ENCODE measurements at regions not wholly inside any gene's neighbourhood (a gene's known extent, or its start where the extent isn't known, plus 50 kb on each side); places are given as distances from the start of the nearest gene placed in this dataset.

- no peak for TF ChIP-seq CTCF (IDR thresholded peaks at IDR 0.05)
Observed at GRCh38 chr6:44665143-44665542, 277.6 kb downstream of the CDC5L start.

GRCh38 chr6:44665683-44666082 lies 278.2 kb downstream of the CDC5L start:
- no peak for TF ChIP-seq CTCF (IDR thresholded peaks at IDR 0.05)

- no peak for TF ChIP-seq CTCF (IDR thresholded peaks at IDR 0.05)
Observed at GRCh38 chr6:44666324-44666723, 278.8 kb downstream of the CDC5L start.

DNA sequence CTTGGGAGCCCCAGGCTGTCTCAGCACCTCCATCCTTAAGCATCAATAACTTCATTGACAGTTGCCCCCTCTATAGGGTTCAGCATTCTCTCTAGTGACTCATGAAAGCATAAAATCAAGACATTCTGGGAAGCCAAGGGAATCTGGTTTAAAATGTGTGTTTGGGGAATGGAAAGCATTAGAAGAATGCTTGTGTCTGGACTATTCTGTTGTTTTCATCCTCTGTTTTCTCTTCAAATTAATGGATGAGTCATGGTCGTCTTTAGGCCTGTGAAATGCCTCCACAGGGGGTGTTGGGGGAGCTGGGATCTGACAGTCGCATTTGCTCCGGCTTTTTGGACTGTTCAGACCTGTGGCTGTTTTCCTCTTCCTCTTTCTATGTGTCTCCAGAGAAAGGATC lies 279.7 kb downstream of the CDC5L start:
- TF ChIP-seq CTCF (IDR thresholded peaks at IDR 0.05), result no peak

- TF ChIP-seq CTCF (IDR thresholded peaks at IDR 0.05), result peak; percentile 33; the same call in 1 of the 2 replicates
Observed at GRCh38 chr6:44667668-44668390, 280.3 kb downstream of the CDC5L start.

DNA sequence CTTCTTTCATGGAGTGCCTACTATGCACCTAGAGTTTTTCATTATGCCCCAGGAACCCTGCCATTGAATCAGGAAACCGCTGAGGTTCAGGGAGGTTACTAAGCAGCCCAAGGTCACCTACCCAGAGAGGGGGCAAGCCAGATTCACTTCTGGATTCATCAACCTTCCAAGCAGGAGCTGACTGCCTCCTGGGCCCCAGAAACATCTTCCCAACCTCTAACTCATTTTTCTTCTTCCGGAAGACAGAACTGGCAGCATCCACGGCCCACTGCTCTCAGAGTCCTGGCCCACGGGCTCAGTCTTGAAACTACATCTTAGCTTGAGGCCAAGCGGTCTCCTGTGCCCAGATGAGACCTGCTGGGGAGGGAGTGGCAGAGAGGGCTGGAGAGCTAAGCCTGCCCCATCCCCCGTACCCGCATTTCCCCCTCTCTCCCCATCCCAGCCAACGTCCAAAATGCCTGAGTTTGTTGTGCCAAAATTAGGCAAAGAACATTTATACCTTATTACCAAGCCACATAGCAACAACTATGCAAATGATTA lies 281.0 kb downstream of the CDC5L start:
- TF ChIP-seq CTCF (IDR thresholded peaks at IDR 0.05), result no peak

DNA sequence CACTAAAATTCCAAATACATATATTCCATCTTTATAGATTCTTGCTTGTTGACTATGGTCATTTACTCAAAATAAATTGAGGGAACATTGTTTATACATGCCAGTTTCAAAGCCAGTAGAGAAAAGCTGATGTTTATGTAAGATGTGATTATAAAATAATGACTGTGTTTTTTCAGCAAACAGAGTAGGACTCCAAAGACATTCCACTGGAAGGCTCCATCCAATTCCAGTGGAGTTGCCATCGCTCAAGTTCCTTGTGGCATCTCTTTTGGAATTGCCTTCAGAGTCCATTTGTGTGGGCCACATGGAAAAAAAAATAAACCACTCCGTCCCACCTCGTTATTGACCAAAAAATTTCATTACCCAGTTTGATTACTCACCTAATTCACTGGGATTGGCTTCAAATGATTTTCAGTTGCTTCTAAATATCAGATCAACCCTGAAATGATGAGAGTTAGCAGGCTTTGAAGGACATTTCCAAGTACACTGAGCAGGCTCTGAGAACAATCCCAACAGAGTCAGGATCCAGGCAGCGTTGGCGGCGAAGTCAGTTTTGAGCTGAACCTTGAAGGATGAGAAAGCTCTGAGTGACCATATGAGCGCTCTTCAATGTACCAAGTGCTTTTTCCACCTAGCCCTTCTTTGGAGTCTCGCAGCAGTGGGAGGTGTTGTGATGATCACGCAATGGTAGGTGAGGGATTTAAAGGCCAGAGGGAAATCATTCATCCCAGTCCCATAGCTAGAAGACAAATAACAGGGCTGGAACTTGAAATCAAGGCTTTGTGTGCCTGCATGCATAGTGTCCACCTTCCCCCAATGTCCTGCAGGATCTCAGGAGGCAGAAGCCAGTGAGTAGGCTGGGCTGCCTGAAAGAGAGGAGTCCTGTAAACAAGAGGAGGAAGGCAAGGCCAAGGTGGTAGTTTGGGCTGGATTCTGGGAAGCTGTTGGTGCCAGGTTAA lies 281.7 kb downstream of the CDC5L start:
- no peak for TF ChIP-seq CTCF (IDR thresholded peaks at IDR 0.05)

Measured in LNCAP (cell line).